Heart left ventricle (tissue), 16 donors: ENCODE measurements at regions not wholly inside any gene's neighbourhood (a gene's known extent, or its start where the extent isn't known, plus 50 kb on each side); places are given as distances from the start of the nearest gene placed in this dataset.
A peak's percentile ranks its signal among the peaks of the same experiment; 100 is the strongest.

Source experiments
- ATAC-seq, 4 donors: fragments of 200-7000 bp; cut with Tn5 transposase; one replicate each; pipeline ENCODE4 v1.9.1; 2020 to 2022; ENCODE audit warnings: moderate library complexity in 4 of 4, mild to moderate bottlenecking in 3 of 4, moderate number of reproducible peaks in 1 of 4
- DNase-seq, 5 donors: peaks; one replicate each; pipeline ENCODE4 v3.0.0-alpha.2; 2020
- H3K27ac ChIP-seq, 12 donors: fragments of 200-600 bp; sonication (generic) in 4 of 12; one replicate each; pipeline versions ENCODE4 v1.5.0 to v1.8.0; 2016 to 2022; ENCODE audit warnings: mild to moderate bottlenecking in 2 of 12
- H3K27me3 ChIP-seq, 9 donors: fragments of 200-600 bp; sonication (generic) in 2 of 9; one replicate each; pipeline versions ENCODE4 v1.5.1 to v1.8.0; 2016 to 2022; ENCODE audit warnings: mild to moderate bottlenecking in 3 of 9
- H3K36me3 ChIP-seq, 9 donors: fragments of 200-600 bp; sonication (generic) in 2 of 9; one replicate each; pipeline versions ENCODE4 v1.5.0 to v1.8.0; 2018 to 2022; ENCODE audit warnings: mild to moderate bottlenecking in 2 of 9
- H3K4me1 ChIP-seq, 12 donors: fragments of 200-600 bp; sonication (generic) in 4 of 12; one replicate each; pipeline versions ENCODE4 v1.5.0 to v1.8.0; 2016 to 2022; ENCODE audit warnings: mild to moderate bottlenecking in 3 of 12
- H3K4me3 ChIP-seq, 12 donors: fragments of 200-600 bp; sonication (generic) in 4 of 12; one replicate each; pipeline versions ENCODE4 v1.5.0 to v1.8.0; 2017 to 2022; ENCODE audit warnings: mild to moderate bottlenecking in 9 of 12, moderate library complexity in 4 of 12
- H3K9me3 ChIP-seq, 12 donors: fragments of 200-600 bp; sonication (generic) in 4 of 12; one replicate each; pipeline versions ENCODE4 v1.5.0 to v1.8.0; 2016 to 2022; ENCODE audit warnings: mild to moderate bottlenecking in 1 of 12
- POLR2A ChIP-seq, 2 donors: fragments of 450-650 bp; IDR thresholded peaks; one replicate each; pipeline ENCODE4 v1.6.1; 2017; ENCODE audit warnings: antibody characterized with exemption in 2 of 2, mild to moderate bottlenecking in 2 of 2, moderate library complexity in 2 of 2
- WGBS, 4 donors: extraction: QIAGEN DNeasy Blood & Tissue Kit in 2 of 4; methylation state at CpG; one replicate each; pipeline versions ENCODE4 v1.1.5 to v1.1.7; 2013 to 2018; 5-methylcytosine and 5-hydroxymethylcytosine counted together
- intact Hi-C, 10 donors: fragments of 100-400 bp; cut with DNase I; formaldehyde crosslinking; loops; one replicate each; pipeline versions ENCODE4 v1.11.1 to v1.14.2; 2022
- TF ChIP-seq, protein P1 (sequence below), 12 donors: fragments of 200-600 bp; sonication (generic) in 4 of 12; IDR thresholded peaks; one replicate each; pipeline versions ENCODE4 v1.5.0 to v1.8.0; 2018 to 2022; ENCODE audit warnings: antibody characterized with exemption in 12 of 12, mild to moderate bottlenecking in 5 of 12
- donor health status: ischemic (EF 13 %, LVEDD 7.1; RV severe dilation, severe dysfunction).
- donor health status: healthy with polysubstance abuse.
- donor health status: DM: no; HTN: yes; CAD: no.
- donor health status: DM: no; HTN: no; CAD: no.
- donor health status: ischemic (EF 25% LVEDD 6.9; RV normal size, moderate dysfunction).
- donor health status: ischemic (EF 25% LVEDD 5.7; RV mildly dilated, moderate dysfunction).
- donor health status: healthy.
- donor health status: DM: yes; HTN: yes; CAD: no.
- donor health status: ischemic (EF 35%, LVEDD 5.7; RV mildly dilated, moderate dysfunction).
- donor health status: nonischemic (EF 11% LVEDD 7.7; RV severe dilation, severe dysfunction).
- donor health status: DM: yes; HTN: yes; CAD: no.
- donor health status: PGD.
- donor health status: ischemic (EF 29% LVEDD 5.4; RV normal size, mild dysfunction).
- donor health status: nonischemic (EF 23%, LVEDD 6.1; RV moderate dilation, normal function).

- intact Hi-C loops: no loop called here
- DNase-seq (no peak), ATAC-seq (no peak)
- Histone ChIP-seq H3K27me3 (no peaks in the 10 kb centered on the region), H3K36me3 (no peaks in the 10 kb centered on the region), H3K4me1 (no peaks in the 10 kb centered on the region), H3K9me3 (peaks cover 0 to 3% (median 0%) of the 10 kb centered on the region in 12 donors), H3K27ac (no peak overlapping the region), H3K4me3 (no peak overlapping the region)
- WGBS, 4 donors: 71 to 90% (median 80%) methylated on average over 2 of the region's 2 CpGs
- TF ChIP-seq, protein P1, sequence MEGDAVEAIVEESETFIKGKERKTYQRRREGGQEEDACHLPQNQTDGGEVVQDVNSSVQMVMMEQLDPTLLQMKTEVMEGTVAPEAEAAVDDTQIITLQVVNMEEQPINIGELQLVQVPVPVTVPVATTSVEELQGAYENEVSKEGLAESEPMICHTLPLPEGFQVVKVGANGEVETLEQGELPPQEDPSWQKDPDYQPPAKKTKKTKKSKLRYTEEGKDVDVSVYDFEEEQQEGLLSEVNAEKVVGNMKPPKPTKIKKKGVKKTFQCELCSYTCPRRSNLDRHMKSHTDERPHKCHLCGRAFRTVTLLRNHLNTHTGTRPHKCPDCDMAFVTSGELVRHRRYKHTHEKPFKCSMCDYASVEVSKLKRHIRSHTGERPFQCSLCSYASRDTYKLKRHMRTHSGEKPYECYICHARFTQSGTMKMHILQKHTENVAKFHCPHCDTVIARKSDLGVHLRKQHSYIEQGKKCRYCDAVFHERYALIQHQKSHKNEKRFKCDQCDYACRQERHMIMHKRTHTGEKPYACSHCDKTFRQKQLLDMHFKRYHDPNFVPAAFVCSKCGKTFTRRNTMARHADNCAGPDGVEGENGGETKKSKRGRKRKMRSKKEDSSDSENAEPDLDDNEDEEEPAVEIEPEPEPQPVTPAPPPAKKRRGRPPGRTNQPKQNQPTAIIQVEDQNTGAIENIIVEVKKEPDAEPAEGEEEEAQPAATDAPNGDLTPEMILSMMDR (IDR thresholded peaks at IDR 0.05): no peak
- no peak for TF ChIP-seq POLR2A (IDR thresholded peaks at IDR 0.05)
Measured at GRCh38 chr4:171448358-171448757, 364.8 kb upstream of the GALNTL6 start.

DNA sequence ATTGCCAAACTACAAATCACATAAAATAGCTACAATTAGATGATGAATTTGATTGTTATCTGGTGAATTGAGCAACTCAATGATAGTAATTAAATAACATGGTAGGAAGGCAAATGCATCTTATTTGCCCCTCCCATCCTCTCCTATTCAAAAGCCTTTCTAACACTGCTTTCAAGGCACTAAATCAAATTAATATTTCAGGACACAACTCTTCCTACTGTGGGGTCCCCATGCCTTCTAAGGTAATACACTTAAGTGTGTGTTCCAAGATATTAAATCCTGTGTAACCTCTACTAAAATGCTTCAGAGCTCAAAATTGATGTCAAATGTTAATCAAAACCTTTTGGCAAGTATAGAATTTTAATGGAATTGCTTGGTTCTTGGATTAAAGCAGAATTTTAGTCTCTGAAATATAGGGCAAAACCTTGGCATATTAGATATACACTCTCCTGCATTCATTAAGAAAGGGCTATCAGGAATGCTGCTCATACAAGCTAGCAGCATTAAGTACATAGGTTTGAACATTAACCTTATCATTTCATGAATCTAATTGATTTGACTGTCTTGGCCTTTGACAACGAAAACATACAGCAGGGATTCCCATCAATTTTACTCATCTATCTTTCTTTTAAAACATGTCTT lies 371.8 kb upstream of the GALNTL6 start:
- DNase-seq (no peak), ATAC-seq (no peak)
- intact Hi-C loops: no loop called here
- Histone ChIP-seq H3K27ac (no peak overlapping the region), H3K4me1 (no peaks in the 10 kb centered on the region), H3K4me3 (no peak overlapping the region), H3K9me3 (no peaks in the 10 kb centered on the region), H3K36me3 (no peaks in the 10 kb centered on the region), H3K27me3 (no peaks in the 10 kb centered on the region)
- WGBS, 4 donors: 54 to 63% (median 57%) methylated on average over 1 of the region's 1 CpG
- TF ChIP-seq, protein P1 (IDR thresholded peaks at IDR 0.05): no peak
- TF ChIP-seq POLR2A (IDR thresholded peaks at IDR 0.05): no peak

DNA sequence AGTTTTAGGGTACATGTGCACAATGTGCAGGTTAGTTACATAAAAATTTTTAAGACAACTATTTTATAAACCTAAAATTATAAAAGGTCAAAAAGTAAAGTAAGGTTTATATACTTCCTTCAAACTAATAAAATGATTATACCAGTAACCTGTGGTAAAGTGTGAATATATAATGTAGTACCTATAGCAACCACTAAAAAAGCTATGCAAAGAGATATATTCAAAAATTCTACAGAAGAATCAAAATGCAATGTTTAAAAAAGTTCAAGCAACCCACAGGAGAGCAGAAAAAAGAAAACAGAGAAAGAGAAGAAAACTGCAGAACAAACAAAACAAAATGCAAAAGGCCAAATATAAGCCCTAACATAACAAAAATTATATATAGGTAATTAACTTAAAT lies 379.5 kb upstream of the GALNTL6 start:
- TF ChIP-seq, protein P1 (IDR thresholded peaks at IDR 0.05): peak in 3 of 12 donors; percentile 31 to 57 (median 43)
- TF ChIP-seq POLR2A (IDR thresholded peaks at IDR 0.05): no peak
- Histone ChIP-seq H3K9me3 (no peaks in the 10 kb centered on the region), H3K27me3 (no peaks in the 10 kb centered on the region), H3K27ac (no peak overlapping the region), H3K36me3 (no peaks in the 10 kb centered on the region), H3K4me1 (no peaks in the 10 kb centered on the region), H3K4me3 (no peak overlapping the region)
- DNase-seq (no peak), ATAC-seq (no peak)
- intact Hi-C loops: no loop called here

DNA sequence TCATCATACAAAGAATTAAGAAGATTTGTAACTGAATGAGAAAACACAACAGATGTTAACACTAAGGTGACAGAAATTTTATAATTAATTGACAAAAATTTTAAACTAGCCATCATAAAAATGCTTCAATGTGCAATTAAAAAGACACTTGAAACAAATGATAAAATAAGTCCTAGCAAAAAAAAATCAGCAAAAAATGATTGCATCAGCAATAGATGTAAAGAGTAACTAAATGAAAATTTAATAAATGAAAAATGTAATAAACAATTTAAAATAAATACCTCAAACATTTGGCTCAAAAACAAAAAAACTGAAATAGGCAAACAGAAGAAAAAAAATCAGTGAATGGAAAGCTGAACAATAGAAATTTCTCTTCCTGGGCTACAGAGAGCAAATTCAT lies 380.7 kb upstream of the GALNTL6 start:
- Histone ChIP-seq H3K27ac (no peak overlapping the region), H3K27me3 (no peaks in the 10 kb centered on the region), H3K4me1 (no peaks in the 10 kb centered on the region), H3K9me3 (no peaks in the 10 kb centered on the region), H3K36me3 (no peaks in the 10 kb centered on the region), H3K4me3 (no peak overlapping the region)
- intact Hi-C loops: no loop called here
- DNase-seq (no peak), ATAC-seq (no peak)
- TF ChIP-seq, protein P1 (IDR thresholded peaks at IDR 0.05): no peak
- TF ChIP-seq POLR2A (IDR thresholded peaks at IDR 0.05): no peak
